HG03575 (cell line): ENCODE measurements at regions not wholly inside any gene's neighbourhood (a gene's known extent, or its start where the extent isn't known, plus 50 kb on each side); places are given as distances from the start of the nearest gene placed in this dataset.
"Not testable (repeated sequence)": the region's sequence is repeated elsewhere in the genome, so short reads cannot be mapped to it uniquely, and the experiment has no call there.

ENCODE experiments used
- ATAC-seq: cut with Tn5 transposase; IDR thresholded peaks from one replicate; pipeline ENCODE4 v1.9.1; 2021; ENCODE audit not compliant: unreplicated experiment, insufficient number of reproducible peaks, low FRiP score; ENCODE audit errors: extremely low read depth

DNA sequence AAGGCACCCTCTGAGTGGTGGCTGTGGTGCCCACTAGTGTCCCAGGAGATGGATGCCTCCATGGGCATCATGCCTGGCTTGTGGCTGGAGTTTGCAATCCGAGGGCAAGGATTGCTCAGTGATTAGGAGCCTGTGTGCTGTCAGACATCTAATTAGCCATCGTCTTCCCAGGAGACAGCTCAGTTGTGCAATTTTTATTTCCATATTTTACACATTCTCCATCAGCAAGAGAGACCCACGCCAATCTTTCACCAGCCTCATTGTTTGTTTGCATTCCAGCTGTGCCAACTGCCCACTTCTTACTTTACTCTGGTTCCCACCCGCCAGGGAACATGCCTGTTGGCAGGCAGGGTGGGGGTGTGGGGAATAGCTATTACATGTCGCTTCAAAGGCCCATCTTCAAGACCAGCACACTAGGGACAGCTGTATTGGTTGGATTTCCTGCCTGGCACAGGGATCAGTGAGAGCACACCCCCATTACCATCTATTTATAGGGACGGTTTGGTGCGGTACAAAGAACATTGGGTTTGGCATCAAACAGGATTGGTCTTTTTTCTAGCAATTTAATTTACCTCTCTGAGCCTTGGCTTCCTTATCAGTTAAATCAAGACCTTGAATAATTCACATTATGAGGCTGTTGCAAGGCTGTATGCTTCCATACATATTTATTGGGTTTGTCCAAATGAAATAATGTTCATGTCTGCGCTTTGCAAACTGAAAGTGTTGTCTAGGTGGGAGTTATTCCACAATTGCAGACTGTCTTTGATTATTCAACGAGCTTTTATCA, 80.7 kb upstream of the NAV2 start:
- ATAC-seq, result no peak

DNA sequence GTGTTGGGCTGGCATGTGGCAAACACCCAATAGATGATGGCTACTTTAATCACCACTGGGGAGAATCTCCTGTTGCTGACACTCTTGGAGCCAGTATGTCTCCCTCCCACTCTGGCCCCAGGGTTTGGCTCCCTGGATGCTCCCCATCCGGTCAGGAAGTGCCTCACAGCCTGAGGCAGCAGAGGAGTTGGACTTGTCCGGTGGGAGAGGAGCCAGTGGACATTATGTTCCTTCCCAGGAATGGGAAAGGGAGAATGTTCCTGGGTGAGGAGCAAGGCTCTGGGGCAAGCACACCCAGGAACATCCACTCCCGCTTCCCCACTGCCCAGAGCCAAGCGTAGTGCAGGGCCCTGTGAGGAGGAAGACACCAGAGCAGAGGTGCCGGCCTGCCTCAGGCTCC, 84.6 kb upstream of the NAV2 start:
- ATAC-seq, result no peak

DNA sequence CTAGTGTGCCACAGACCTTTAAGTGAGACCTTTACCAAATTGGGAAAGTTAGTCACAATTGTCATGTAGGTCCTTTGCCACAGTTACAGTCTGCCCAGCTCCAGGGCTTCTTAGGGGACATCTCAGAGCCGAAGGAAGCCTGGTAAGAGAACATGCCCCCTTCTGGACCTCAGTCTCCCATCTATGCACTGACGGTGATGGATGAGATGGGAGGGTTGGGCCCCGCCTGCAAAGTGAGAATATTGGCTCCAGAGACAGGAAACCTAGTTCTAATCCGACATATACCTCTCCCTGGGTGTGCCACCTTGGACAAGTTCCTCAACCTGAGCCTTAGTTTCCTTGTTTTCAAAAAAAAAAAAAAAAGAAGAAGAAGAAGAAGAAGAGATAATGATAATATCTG, 85.1 kb upstream of the NAV2 start:
- ATAC-seq, result no peak

DNA sequence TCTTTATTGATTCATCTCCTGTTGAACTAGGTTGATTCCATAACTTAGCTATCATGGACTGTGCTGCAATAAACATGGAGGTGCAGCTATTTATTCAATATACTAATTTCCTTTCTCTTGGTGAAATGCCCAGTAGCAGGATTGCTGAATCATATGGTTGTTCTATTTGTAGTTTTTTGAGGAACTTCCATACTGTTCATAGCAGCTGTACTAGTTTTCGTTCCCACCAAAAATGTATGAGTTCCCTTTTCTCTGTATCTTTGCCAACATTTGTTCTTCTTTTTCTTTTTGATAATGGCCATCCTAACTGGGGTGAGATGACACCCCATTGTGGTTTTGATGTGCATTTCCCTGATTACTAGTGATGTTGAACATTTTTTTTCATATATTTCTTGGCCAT, 87.2 kb upstream of the NAV2 start:
- ATAC-seq, result no peak

DNA sequence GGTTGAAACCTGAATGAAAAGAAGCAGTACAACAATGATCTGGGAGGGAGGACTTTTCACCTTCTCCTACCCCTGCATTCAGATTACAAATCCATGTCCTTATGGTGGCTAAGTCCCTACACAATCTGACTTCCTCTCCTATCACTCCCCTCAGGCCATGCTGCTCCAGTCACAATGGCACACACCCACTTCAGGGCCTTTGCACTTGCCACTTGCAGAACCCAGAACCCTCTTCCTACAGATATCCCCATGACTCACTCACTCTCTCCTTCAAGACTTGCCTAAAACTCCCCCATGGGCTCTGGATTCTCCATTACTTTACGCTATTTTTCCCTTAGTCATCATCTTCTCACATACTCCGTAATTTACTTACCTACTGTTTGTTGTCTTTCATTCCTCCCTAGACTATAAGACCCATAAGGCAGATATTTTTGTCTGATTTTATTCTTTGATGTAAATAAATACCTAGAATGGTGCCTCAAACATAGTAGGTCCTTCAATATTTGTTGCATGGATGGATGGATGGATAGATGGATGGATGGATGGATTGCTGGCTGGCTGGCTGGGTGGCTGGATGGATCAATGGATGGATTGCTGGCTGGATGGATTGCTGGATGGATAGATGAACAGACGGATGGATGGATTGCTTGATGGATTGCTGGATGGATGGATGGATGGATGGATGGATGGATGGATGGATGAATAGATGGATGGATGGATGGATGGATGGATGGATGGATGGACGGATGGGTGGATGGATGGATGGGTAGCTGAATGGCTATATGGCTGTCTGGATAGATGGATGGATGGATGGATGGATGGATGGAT, 94.7 kb upstream of the NAV2 start:
- no peak for ATAC-seq

DNA sequence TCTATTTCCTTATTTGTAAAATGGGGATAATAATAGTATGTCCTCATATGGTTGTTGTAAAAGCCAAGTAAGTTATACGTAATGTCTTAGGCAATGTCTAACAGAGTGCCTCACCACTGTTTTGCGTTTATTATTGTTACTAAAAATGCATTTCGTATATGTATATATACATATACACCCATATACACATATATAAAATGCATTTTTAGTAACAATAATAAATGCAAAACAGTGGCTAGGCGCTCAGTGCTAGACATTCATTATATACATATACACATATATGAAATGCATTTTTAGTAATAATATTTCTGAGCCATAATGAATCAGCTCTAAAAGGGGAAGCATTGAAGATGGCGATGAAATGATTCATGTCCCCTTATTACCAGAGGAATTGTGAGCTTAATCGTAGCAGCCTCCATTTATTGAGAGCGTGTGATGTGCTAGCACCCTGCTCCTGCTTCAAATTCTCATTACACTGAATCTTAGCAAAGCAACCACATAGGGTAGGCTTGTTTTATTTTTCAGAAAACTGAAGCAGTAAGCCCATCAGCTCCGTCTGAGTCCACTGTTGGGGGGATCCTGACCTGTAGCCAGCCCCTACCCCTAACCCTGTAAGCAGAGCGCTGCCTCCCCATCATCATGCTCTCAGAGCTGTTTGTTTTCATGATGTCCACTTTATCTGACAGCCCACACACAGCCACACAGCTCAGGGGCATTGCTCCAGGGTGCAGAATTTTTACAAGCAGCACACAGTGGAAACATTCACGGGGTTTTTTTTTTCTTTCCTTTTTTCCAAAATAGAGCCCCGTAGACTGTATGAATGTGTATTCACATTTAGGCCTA, 97.1 kb upstream of the NAV2 start:
- no peak for ATAC-seq

DNA sequence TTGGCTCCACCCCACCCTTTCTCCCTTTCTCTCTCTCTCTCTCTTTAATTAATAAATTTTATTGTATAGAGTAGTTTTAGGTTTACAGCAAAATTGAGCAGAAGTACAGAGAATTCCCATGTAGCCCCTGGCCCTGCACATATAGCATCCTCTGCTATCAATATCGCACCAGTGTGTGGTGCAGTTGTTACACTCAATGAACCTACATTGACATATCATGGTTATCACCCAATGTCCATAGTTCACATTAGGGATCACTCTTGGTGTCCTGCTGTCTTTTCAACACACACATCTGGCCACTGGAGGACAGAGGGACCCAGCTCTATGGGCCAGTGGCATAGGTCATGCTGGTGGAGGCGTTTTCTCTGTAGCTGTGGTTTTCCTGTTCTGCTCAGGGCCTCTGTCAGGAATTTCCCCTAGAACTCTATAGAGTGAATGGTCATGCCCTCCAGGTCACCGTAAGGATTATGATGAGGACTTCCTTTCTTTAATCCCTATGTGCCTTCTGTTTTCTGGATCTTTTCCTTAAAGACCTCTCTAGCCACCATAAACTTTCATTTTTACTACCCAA, 98.2 kb upstream of the NAV2 start:
- ATAC-seq, result no peak

DNA sequence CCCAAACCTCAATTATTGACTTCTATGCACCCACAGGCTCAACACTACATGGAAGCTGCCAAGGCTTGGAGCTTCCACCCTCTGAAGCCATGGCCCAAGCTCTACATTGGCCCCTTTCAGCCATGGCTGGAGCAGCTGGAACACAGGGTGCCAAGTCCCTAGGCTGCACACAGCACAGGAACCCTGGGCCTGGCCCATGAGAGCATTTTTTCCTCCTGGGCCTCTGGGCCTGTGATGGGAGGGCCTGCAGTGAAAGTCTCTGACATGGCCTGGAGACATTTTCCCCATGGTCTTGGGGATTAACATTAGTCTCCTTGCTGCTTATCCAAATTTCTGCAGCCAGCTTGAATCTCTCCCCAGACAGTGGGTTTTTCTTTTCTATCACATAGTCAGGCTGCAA, 100.6 kb upstream of the NAV2 start:
- ATAC-seq, result not testable (repeated sequence)

DNA sequence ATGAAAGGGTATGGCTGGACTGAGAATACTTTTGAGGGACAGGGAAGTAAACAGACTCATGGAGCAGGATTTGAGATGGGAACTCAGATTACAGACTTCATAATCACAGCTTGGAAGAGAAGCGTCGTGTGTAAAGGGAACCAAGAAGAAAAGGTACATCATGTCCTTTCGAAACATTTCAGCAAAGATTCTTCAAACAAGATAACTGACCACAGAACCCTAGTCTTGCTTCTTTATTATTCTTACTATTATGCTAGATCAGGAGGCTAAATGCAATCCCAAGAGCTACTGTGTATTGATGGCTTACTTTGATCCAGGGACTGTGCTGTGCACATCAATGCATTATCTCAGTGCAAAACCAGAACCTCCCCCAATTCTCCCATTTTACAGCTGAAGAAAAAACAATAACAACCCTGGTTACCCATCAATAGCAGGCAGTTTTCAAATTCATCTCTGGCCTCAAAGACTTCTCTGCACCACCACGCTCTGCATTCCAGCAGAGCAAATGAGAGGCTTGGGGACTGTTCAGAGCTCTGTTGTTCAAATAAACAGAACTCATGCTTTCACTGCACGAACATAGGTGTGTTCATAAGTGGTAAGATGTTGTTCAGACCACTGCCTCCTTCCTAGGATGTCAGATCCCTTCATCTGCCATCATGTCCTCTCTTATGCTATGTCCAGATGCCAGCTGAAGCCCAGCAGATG, 104.8 kb upstream of the NAV2 start:
- no peak for ATAC-seq

DNA sequence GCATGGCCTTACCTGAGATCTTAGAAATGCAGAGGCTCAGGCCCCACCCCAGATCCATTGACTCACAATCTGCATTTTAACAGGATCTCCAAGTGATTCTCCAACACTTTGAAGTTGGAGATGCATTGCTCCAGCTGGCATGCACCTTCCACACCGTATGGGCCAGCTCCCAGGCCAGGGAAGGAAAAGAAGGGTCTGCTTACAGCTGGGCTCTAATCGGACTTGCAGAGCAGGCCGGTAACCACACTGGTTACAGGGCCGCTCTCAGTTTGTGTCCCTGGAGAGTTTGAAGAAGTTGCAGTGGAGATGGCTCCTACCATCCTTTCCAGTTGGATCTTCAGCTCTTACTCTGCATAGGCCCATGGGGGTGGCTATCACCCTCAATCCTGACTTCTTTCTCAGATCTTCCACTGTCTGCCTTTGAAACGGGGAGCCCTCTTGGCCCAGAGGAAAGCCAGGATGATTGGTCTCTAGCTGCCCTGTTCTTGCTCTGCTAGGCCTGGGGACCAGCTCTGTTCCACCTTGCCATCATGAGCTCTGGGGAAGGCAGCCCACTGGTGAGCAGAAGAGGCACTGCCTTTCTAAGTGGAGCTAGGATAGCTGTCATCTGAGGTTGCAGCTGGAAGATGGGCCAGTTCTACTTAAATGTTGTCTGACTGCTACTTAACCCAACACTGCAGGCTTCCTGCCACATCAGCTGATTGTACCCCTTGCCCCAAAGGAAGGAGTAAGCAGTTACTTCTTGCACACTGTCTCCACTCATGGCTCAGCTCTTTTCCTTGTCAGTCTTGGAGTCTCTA, 105.6 kb upstream of the NAV2 start:
- no peak for ATAC-seq

DNA sequence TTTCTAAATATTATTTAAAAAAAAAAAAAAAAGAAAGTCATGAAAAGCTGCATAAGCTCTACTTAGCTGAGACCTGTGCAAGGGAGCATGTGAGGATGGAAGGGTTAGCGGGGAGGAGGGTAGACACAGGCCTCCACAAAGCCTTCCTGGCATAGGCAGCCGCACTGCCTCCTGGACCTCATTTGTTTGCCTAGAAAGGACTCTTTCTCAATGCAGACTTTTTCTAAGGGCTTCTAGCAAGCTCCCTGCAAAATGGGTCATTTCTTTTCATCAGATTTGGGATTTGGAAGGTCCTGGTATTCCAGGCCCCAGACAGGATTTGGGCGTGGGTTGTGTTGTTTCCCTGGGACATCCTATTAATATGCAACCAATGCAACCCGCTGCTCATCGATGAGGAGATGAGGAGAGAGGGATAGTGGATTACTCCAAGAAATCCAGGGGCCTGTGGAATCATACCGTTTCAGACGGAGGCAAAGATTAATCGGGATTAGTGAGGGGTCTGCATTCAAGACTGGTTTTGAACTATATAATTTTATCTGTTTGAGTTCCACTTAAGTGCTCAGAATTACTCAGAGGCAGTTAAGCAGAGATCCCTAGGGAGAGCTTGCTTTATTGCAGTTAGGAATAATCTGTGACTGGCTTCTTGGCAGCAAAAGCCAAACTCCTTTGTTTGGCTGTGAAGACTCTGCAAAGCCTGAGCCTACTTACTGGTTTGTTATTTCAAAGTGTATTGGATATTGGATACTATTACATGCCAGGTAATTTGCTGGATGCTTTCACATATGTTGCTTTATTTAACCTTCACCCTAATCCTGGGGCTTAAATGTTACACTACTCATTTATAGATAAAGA, 106.9 kb upstream of the NAV2 start:
- ATAC-seq, result no peak

DNA sequence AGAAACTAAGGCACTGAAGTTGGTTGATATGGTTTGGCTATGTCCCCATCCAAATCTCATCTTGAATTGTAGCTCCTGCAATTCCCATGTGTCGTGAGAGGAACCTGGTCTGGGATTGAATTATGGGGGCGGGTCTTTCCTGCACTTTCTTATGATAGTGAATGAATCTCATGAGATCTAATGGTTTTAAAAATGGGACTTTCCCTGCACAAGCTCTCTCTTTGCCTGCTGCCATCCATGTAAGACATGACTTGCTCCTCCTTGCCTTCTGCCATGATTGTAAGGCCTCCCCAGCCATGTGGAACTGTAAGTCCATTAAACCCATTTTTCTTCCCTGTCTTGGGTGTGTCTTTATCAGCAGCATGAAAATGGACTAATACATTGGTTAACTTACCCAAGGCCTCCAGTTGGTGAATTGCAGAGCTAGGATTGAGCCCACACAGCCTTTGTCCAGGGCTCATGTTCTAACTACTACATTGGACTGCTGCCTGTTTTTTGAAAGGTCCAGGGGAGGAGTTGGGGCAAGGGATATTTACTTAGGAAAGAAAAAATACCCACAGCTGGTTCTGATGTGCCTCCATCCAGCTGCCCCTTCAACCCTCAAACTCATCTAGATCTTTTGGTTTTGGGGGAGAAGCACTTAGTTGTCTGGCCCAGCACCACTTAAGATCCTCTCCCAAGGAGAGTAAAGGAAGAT, 107.8 kb upstream of the NAV2 start:
- ATAC-seq, result no peak

DNA sequence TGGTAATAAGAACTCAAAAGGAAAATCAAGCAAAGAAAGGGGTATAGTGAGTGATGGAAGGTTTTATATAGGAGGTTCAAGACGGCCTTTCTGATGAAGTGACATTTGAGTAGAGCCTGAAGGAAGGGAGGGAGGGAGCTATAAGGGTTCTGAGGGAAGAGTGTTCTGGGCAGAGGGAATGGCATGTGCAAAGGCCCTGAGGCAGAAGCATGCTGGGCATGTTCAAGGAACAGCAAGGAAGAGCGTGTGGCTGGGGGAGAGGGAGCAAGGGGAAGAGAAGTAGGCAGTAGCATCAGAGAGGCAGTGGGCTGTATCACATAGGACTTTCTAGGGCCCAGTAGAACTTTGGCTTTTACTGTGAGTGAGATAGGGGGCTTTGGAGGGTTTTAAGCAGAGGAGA, 108.9 kb upstream of the NAV2 start:
- ATAC-seq, result no peak

DNA sequence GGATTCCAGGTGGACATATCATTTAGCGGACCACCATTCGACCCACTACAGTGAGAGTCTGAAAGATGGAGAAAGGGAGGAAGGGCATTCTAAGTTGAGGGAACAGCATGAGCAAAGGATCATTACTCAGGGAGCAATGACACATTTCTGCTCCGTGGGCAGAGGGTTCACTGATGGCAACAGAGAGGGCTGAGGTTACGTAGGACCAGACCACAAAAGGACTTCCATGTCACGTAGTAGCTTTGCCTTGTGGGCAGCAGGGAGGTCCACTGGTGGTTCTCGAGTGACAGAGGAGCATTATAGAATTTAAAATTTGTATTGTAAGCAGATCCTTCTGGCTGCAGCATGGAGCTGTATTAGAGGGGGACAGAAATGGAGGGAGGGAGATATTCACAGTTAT, 109.7 kb upstream of the NAV2 start:
- no peak for ATAC-seq

DNA sequence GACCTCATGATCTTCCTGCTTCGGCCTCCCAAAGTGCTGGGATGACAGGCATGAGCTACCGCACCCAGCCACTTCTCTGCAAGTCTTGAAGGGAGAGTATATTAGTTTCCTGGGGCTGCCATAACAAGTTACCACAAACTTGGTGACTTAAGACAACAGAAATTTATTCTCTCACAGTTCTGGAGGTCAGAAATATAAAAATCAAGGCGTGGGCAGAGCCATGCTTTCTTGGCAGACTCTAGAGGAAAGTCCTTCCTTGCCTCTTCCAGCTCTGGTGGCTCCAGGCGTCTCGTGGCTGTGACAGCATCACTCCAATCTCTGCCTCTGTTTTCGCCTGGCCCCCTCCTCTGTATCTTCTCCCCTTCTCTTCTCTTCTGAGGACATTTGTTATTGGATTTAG, 110.2 kb upstream of the NAV2 start:
- no peak for ATAC-seq

DNA sequence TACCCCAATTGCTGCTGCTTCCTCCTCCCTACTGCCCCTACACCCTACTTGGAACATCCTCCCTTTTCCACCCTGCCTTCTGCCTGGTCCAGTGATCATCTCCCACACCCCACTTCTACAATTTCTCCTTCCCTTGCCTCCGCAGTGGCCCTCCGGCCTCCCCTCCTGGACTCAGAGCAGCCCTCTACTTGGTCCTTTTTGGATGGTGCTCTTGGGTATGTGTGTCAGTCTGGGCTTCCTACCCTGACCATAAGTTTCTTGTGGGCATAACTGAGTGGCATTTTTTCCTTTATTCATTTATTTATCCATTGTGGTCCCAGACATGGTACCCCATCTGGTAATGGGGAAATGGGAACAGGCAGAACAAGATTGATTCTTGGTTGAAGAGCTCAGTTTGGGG, 111.4 kb upstream of the NAV2 start:
- ATAC-seq, result no peak

DNA sequence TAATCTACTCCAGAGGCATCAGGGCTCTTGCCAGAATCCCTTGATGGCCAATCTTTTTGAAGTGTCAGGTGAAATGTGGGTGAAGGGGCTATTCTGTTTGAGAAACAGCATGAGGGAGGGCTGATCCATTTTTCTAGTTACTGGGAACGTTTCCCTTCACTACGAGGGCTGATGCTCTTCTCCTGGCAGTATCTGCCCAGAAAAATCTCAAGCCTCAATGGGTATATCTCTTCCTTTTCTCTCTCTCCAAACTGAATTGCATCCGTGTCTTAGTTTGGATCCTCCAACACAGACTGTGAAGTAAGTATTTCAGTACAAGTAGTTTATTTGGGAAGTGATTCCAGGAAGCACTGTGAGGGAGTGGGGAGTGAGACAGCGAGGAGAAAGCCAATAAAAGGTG, 113.0 kb upstream of the NAV2 start:
- ATAC-seq, result no peak
